ENCODE measurements at regions not wholly inside any gene's neighbourhood (a gene's known extent, or its start where the extent isn't known, plus 50 kb on each side); places are given as distances from the start of the nearest gene placed in this dataset.

DNA sequence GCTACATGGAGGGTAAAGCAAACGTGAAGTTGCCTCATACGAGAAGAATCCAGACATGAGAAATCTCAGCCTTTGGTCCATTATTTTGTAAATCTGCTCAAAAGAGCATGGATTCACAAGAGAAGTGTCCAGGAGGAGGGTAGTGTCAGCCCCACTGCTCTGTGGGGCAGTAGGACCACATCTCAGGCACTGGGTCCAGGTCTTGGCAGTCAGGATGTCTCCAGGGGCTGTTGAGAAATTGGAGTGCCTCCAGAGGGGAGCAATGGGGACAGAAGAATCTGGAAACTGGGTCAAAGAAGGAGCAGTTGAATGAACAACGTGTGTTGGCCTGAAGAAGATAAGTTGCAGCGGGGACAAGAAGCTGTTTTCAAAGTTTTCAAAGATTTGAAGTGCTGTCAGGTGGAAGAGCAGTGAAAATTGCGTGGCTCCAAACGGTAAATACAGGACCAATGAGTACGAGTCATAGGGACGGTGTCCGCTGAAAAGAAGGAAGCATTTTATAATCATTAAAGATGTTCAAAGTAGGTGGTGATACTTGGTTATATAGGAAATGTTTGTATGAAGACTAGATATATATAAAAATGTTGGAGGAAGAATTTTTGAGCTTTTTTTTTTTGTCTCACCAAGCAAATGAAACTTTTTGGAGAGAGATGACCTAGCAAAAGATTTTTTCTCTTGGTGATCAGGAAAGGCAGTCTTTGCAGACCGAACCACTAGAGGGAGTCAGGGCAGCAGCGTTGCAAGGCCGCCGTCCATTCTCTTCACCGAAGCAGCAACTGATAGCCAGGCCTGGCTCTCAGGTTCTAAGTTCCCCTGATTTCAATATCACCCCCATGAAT is 57.1 kb upstream of the ZBED3 start:
- DNase-seq (ENCODE audit: low read depth, low spot score), result no peak
- FAIRE-seq, result peak; percentile 26
- H3K36me3 ChIP-seq (ENCODE audit: control insufficient read depth in 2 of 2, extremely low read depth in 1 of 2, insufficient read depth in 2 of 2, low read length in 2 of 2), result no peaks in the 10 kb centered on the region
- H3K9me1 ChIP-seq (ENCODE audit: control insufficient read depth, extremely low read depth, insufficient read depth, low read length), result no peaks in the 10 kb centered on the region
- H3K9me3 ChIP-seq (ENCODE audit: control insufficient read depth, low read depth, low read length), result no peaks in the 10 kb centered on the region
- peaks cover 7% of the 10 kb centered on the region for H3K27me3 ChIP-seq (ENCODE audit: control insufficient read depth, extremely low read depth, insufficient read depth, low read length)
- TF ChIP-seq EZH2 (IDR thresholded peaks at IDR 0.05; ENCODE audit: low read length), result no peak
- TF ChIP-seq, protein P1, sequence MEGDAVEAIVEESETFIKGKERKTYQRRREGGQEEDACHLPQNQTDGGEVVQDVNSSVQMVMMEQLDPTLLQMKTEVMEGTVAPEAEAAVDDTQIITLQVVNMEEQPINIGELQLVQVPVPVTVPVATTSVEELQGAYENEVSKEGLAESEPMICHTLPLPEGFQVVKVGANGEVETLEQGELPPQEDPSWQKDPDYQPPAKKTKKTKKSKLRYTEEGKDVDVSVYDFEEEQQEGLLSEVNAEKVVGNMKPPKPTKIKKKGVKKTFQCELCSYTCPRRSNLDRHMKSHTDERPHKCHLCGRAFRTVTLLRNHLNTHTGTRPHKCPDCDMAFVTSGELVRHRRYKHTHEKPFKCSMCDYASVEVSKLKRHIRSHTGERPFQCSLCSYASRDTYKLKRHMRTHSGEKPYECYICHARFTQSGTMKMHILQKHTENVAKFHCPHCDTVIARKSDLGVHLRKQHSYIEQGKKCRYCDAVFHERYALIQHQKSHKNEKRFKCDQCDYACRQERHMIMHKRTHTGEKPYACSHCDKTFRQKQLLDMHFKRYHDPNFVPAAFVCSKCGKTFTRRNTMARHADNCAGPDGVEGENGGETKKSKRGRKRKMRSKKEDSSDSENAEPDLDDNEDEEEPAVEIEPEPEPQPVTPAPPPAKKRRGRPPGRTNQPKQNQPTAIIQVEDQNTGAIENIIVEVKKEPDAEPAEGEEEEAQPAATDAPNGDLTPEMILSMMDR (optimal IDR thresholded peaks at IDR 0.05 in 1 of 3, IDR thresholded peaks at IDR 0.05 in 1 of 3, conservative IDR thresholded peaks at IDR 0.05 in 1 of 3; ENCODE audit: extremely low read depth in 1 of 3, insufficient read depth in 2 of 3, low read length in 3 of 3), result peak; percentile 72 to 93 (median 90)
- H3K4me3 ChIP-seq (ENCODE audit: control insufficient read depth in 2 of 3, extremely low read depth in 1 of 3, insufficient read depth in 2 of 3, low read depth in 1 of 3, low read length in 3 of 3), result no peak overlapping the region
- no peak overlapping the region for H2AFZ ChIP-seq (ENCODE audit: control insufficient read depth, low read length)
- peaks cover 3% of the 10 kb centered on the region for H3K4me1 ChIP-seq (ENCODE audit: control insufficient read depth, extremely low read depth, insufficient read depth, low read length)
- no peak overlapping the region for H3K4me2 ChIP-seq (ENCODE audit: control insufficient read depth, extremely low read depth, insufficient read depth, low read depth, low read length)
- no peaks in the 10 kb centered on the region for H3K79me2 ChIP-seq (ENCODE audit: control insufficient read depth, insufficient read depth, low read length)
- dilution Hi-C loops (cut with MboI; ENCODE audit: extremely low pct_ligation_motif_present, low sequenced_read_pairs), result no loop called here
- H3K27ac ChIP-seq (ENCODE audit: control insufficient read depth, insufficient read depth, low read length), result no peak overlapping the region
- no peaks in the 10 kb centered on the region for H4K20me1 ChIP-seq (ENCODE audit: control insufficient read depth, extremely low read depth, insufficient read depth, low read length)
- no peak overlapping the region for H3K9ac ChIP-seq (ENCODE audit: control insufficient read depth, extremely low read depth, insufficient read depth, low read length)

DNA sequence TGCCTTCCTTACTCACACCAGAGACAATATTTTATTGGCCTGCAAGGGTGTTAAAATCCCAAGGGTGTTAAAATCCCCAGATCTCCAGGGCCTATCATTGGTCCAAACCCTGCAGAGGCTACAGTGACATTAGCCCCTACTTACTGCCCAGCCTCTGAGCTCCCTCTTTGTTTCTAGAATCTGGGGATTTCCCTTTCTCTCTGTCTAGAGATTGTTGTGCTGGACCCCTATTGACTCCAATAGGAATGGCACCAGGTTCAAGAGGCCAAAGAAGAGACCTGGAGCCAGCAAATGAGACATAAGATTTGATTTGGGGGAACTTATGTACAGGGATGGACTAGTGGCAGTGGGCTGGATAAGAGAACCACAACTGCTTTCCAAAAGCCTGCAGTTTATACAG is 53.3 kb upstream of the ZBED3 start:
- Histone ChIP-seq H3K4me2 (ENCODE audit: control insufficient read depth, extremely low read depth, insufficient read depth, low read depth, low read length) (no peak overlapping the region), H2AFZ (ENCODE audit: control insufficient read depth, low read length) (no peak overlapping the region), H3K36me3 (ENCODE audit: control insufficient read depth in 2 of 2, extremely low read depth in 1 of 2, insufficient read depth in 2 of 2, low read length in 2 of 2) (no peaks in the 10 kb centered on the region), H3K4me3 (ENCODE audit: control insufficient read depth in 2 of 3, extremely low read depth in 1 of 3, insufficient read depth in 2 of 3, low read depth in 1 of 3, low read length in 3 of 3) (no peak overlapping the region), H3K79me2 (ENCODE audit: control insufficient read depth, insufficient read depth, low read length) (no peaks in the 10 kb centered on the region), H3K9ac (ENCODE audit: control insufficient read depth, extremely low read depth, insufficient read depth, low read length) (no peak overlapping the region), H3K9me3 (ENCODE audit: control insufficient read depth, low read depth, low read length) (no peaks in the 10 kb centered on the region), H3K27me3 (ENCODE audit: control insufficient read depth, extremely low read depth, insufficient read depth, low read length) (peaks cover 28% of the 10 kb centered on the region), H3K9me1 (ENCODE audit: control insufficient read depth, extremely low read depth, insufficient read depth, low read length) (no peaks in the 10 kb centered on the region), H4K20me1 (ENCODE audit: control insufficient read depth, extremely low read depth, insufficient read depth, low read length) (no peaks in the 10 kb centered on the region), H3K4me1 (ENCODE audit: control insufficient read depth, extremely low read depth, insufficient read depth, low read length) (no peaks in the 10 kb centered on the region), H3K27ac (ENCODE audit: control insufficient read depth, insufficient read depth, low read length) (no peak overlapping the region)
- FAIRE-seq (no peak), DNase-seq (ENCODE audit: low read depth, low spot score) (no peak)
- TF ChIP-seq, protein P1 (optimal IDR thresholded peaks at IDR 0.05 in 1 of 3, IDR thresholded peaks at IDR 0.05 in 1 of 3, conservative IDR thresholded peaks at IDR 0.05 in 1 of 3; ENCODE audit: extremely low read depth in 1 of 3, insufficient read depth in 2 of 3, low read length in 3 of 3), result no peak
- no peak for TF ChIP-seq EZH2 (IDR thresholded peaks at IDR 0.05; ENCODE audit: low read length)
- dilution Hi-C loops (cut with MboI; ENCODE audit: extremely low pct_ligation_motif_present, low sequenced_read_pairs), result no loop called here

Data from keratinocyte (primary cell).